Activated naive CD4-positive, alpha-beta T cell treated with anti-CD3 and anti-CD28 coated beads, Interleukin-2, amount 50 U/mL, for 72 hours (primary cell): ENCODE measurements at regions not wholly inside any gene's neighbourhood (a gene's known extent, or its start where the extent isn't known, plus 50 kb on each side); places are given as distances from the start of the nearest gene placed in this dataset.

Experiments used
- ATAC-seq, 2 donors: fragments of 150-1000 bp; cut with Tn5 transposase; 2 replicates each; pipeline ENCODE4 v1.10.0; 2021; ENCODE audit warnings: mild to moderate bottlenecking in 2 of 2, moderate library complexity in 2 of 2
- DNase-seq, 2 donors: peaks; one replicate each; pipeline ENCODE4 v3.0.0; 2021 to 2022; ENCODE audit warnings: low spot score in 2 of 2
- H3K27ac Mint-ChIP-seq, 2 donors: one replicate each; pipeline ENCODE4 v1.8.0; 2022; ENCODE audit warnings: mild to moderate bottlenecking in 2 of 2, mixed read lengths in 2 of 2
- H3K36me3 Mint-ChIP-seq, 2 donors: one replicate each; pipeline ENCODE4 v1.8.0; 2022; ENCODE audit warnings: mixed read lengths in 2 of 2
- H3K9me3 Mint-ChIP-seq, 2 donors: one replicate each; pipeline ENCODE4 v1.8.0; 2022; ENCODE audit warnings: mixed read lengths in 2 of 2

GRCh38 chr1:88194542-88194941 is 489.5 kb upstream of the PKN2 start:
- H3K27ac Mint-ChIP-seq: no peak overlapping the region
- no peak for DNase-seq
- H3K36me3 Mint-ChIP-seq: no peaks in the 10 kb centered on the region
- no peaks in the 10 kb centered on the region for H3K9me3 Mint-ChIP-seq
- ATAC-seq: no peak

- ATAC-seq (no peak), DNase-seq (no peak)
- Mint-ChIP-seq H3K9me3 (no peaks in the 10 kb centered on the region), H3K27ac (no peak overlapping the region), H3K36me3 (no peaks in the 10 kb centered on the region)
These were observed 483.5 kb upstream of the PKN2 start for GRCh38 chr1:88200545-88200944.

DNA sequence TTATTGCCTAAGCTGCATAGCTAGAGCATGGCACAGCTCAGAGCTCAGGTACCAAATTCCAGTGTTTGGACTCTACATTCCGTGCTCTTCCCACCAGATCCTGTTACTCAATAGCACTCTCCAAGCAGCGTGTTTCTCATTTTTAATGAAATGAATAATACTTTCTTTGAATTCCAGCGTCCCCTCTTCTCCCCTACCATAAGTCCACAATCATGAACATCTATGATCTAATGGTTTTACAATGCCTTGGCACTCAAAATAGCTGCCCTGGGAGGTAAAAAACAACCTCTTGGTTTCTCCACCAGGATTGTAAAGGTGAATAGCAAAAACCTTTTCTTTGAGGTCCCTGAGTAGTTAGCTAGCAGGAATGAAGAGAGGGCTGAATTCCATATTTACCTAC is 480.0 kb upstream of the PKN2 start:
- ATAC-seq (no peak), DNase-seq (no peak)
- Mint-ChIP-seq H3K27ac (no peak overlapping the region), H3K36me3 (no peaks in the 10 kb centered on the region), H3K9me3 (no peaks in the 10 kb centered on the region)

DNA sequence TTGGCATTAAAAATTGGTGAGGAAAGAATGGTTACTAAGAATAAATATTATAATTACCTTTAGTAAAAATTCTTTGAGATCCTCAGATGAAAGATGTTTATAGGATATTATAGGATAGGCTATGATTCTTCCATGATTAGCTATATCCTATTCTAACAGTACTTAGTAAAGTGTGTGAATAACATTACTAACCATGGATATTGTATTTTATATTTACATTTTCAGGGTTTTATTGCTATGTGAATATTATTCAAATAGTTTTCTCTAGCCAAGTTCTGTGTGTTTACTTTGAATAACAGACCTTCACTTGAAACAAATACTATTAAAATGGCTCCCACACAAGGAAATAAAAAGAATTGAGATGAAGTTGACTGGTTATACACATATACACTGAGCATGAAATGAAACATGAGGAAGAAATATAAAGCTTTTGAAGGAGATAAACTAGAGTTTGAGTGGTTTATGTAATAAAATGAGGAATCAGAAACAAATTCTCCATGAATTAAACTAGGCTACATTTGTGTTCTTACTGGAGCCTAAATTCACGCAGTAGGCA is 479.4 kb upstream of the PKN2 start:
- no peaks in the 10 kb centered on the region for H3K9me3 Mint-ChIP-seq
- DNase-seq (no peak), ATAC-seq (no peak)
- no peak overlapping the region for H3K27ac Mint-ChIP-seq
- H3K36me3 Mint-ChIP-seq: no peaks in the 10 kb centered on the region

- H3K27ac Mint-ChIP-seq: no peak overlapping the region
- no peak for DNase-seq
- H3K36me3 Mint-ChIP-seq: no peaks in the 10 kb centered on the region
- no peaks in the 10 kb centered on the region for H3K9me3 Mint-ChIP-seq
- ATAC-seq: no peak
These were observed 475.7 kb upstream of the PKN2 start for GRCh38 chr1:88208389-88208788.

- Mint-ChIP-seq H3K36me3 (no peaks in the 10 kb centered on the region), H3K27ac (no peak overlapping the region), H3K9me3 (no peaks in the 10 kb centered on the region)
- DNase-seq (no peak), ATAC-seq (peak in 1 of 2 donors; percentile 84)
These were observed 473.8 kb upstream of the PKN2 start for GRCh38 chr1:88210103-88210787.

- H3K9me3 Mint-ChIP-seq: no peaks in the 10 kb centered on the region
- H3K36me3 Mint-ChIP-seq: no peaks in the 10 kb centered on the region
- DNase-seq (no peak), ATAC-seq (no peak)
- no peak overlapping the region for H3K27ac Mint-ChIP-seq
These were observed 467.6 kb upstream of the PKN2 start for GRCh38 chr1:88216441-88216840.

DNA sequence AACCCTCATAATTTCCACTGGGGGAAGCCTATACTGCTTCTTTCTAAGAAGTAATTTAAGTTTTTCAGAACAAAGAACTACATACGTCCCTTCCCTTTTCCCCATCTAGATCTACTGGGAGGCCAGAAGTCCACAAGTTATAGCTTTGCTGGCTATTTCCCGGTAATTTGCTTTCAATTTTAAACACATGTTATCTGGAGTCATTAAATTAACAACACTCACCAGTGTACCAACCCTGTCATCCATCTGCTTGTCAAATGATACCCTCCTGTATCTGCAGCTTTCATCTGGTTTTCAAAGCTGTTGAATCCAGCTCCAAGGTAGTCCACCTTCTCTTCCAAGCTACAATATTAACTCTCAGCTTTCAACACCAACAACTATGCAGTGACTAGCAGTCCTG is 466.7 kb upstream of the PKN2 start:
- no peak overlapping the region for H3K27ac Mint-ChIP-seq
- ATAC-seq: no peak
- DNase-seq: no peak
- H3K36me3 Mint-ChIP-seq: no peaks in the 10 kb centered on the region
- H3K9me3 Mint-ChIP-seq: no peaks in the 10 kb centered on the region

DNA sequence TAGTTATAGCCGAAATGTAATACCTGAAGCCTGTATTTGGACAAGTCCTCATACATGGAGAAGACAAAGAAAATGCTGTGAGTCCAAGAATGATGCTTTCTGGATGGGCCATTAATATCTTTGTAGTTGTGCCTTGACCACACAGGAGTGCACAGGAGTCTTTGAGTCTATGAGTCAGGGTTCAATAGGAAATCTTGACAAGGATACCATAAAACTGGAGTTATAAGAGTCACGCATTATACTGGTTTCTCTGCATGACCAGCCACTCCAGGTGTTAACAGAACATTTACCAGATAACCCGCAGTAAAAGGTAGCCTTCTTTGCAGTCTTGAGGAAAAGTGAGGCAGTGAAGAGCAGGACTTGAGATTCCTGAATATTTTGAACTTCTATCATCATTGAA is 464.6 kb upstream of the PKN2 start:
- Mint-ChIP-seq H3K9me3 (no peaks in the 10 kb centered on the region), H3K36me3 (no peaks in the 10 kb centered on the region), H3K27ac (no peak overlapping the region)
- no peak for ATAC-seq
- no peak for DNase-seq

GRCh38 chr1:88221411-88221810 is 462.7 kb upstream of the PKN2 start:
- no peak for DNase-seq
- Mint-ChIP-seq H3K9me3 (no peaks in the 10 kb centered on the region), H3K27ac (no peak overlapping the region), H3K36me3 (no peaks in the 10 kb centered on the region)
- no peak for ATAC-seq

GRCh38 chr1:88224906-88225305 is 459.2 kb upstream of the PKN2 start:
- no peaks in the 10 kb centered on the region for H3K9me3 Mint-ChIP-seq
- ATAC-seq (no peak), DNase-seq (no peak)
- H3K27ac Mint-ChIP-seq: no peak overlapping the region
- no peaks in the 10 kb centered on the region for H3K36me3 Mint-ChIP-seq

DNA sequence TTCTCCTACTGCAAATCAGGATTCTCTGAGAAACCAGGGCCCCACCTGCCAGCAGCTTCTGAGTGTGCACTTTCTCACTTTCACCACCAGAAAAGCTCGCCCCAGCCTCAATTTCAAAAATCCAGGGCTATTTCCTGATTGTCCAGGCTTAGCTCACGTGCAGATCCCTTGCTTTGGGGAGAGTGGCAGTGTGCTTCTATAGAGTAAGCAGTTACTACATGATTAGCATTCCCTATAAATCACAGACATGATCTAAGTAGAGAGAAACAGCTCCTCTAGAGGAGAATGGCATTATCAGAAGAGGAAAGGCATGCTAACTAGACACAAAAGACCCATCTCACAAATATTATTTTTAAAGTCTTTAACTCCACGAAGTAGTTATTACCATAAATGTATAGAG is 456.0 kb upstream of the PKN2 start:
- ATAC-seq (no peak), DNase-seq (no peak)
- no peaks in the 10 kb centered on the region for H3K9me3 Mint-ChIP-seq
- no peaks in the 10 kb centered on the region for H3K36me3 Mint-ChIP-seq
- H3K27ac Mint-ChIP-seq: no peak overlapping the region

GRCh38 chr1:88230126-88230525 is 453.9 kb upstream of the PKN2 start:
- Mint-ChIP-seq H3K27ac (no peak overlapping the region), H3K9me3 (no peaks in the 10 kb centered on the region)
- ATAC-seq: no peak

DNA sequence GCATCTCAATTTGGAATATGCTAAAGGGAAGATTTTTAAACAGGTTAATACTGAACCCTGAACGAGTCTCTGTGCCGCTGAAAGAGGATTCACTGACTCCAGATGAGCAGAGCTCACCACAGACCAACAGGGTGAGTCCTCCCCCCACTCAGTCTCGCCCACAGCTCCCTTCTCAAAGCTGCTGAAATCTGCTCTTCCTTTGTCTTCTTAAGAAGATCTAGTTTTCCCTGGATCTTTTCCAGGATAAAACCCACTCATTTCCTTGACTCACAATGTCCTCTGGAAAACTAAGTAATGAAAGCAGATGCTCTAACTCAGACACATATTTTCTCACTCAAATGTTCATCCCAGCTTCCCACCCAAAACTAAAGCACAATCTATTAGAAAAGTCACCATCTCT is 447.0 kb upstream of the PKN2 start:
- DNase-seq: no peak
- Mint-ChIP-seq H3K9me3 (peaks cover 0 to 4% of the 10 kb centered on the region in 2 donors), H3K36me3 (no peaks in the 10 kb centered on the region), H3K27ac (no peak overlapping the region)
- ATAC-seq: no peak

More at GRCh38 chr1:88230126-88230525, 453.9 kb upstream of the PKN2 start:
- DNase-seq: no peak
- no peaks in the 10 kb centered on the region for H3K36me3 Mint-ChIP-seq

GRCh38 chr1:88239205-88239604 is 444.9 kb upstream of the PKN2 start:
- Mint-ChIP-seq H3K36me3 (no peaks in the 10 kb centered on the region), H3K27ac (no peak overlapping the region), H3K9me3 (peaks cover 0 to 4% of the 10 kb centered on the region in 2 donors)
- DNase-seq (no peak), ATAC-seq (no peak)

DNA sequence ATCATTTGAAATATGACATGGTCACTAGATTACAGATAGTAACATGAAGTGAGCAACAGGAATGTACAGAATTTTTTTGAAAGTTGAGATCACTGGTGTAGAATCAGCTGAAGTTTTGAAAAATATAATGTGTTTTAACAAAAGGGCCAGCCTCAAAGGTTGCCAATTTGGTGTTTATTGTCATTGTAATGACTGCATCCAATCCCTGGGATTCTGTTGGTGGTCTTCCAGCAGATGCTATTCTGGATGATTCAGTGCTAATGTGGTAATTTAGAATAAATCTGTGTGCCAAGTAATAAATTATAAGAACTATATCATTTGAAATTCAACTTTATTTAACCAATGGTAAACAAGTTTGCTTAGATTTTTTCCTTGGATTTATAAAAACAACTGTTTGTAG is 436.4 kb upstream of the PKN2 start:
- ATAC-seq: no peak
- no peak for DNase-seq
- Mint-ChIP-seq H3K27ac (no peak overlapping the region), H3K36me3 (no peaks in the 10 kb centered on the region), H3K9me3 (no peaks in the 10 kb centered on the region)

- Mint-ChIP-seq H3K36me3 (no peaks in the 10 kb centered on the region), H3K9me3 (no peaks in the 10 kb centered on the region), H3K27ac (no peak overlapping the region)
- DNase-seq (no peak), ATAC-seq (no peak)
These were observed 433.2 kb upstream of the PKN2 start for GRCh38 chr1:88250915-88251314.

DNA sequence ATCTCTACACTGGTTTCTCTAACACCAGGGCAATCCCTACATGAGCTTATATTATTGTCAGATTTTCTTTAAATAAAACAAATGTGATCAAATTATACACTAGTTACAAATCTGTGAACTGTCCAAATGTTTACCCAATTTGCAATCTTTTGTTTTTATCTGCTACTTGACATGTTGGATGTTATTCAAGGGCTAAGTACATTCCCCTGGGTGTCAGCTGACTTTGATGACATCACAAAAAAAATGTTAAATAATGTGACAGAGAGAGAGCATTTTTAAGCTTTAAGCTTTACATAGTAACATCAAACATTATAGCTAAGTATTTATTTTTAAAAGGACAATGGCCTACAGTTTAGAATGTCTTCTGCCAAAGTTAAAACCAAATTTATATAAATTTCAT is 431.3 kb upstream of the PKN2 start:
- Mint-ChIP-seq H3K9me3 (no peaks in the 10 kb centered on the region), H3K27ac (no peak overlapping the region), H3K36me3 (no peaks in the 10 kb centered on the region)
- ATAC-seq (no peak), DNase-seq (no peak)
